HG02943 (cell line): ENCODE measurements at regions not wholly inside any gene's neighbourhood (a gene's known extent, or its start where the extent isn't known, plus 50 kb on each side); places are given as distances from the start of the nearest gene placed in this dataset.

Source experiments
- ATAC-seq: cut with Tn5 transposase; IDR thresholded peaks from one replicate; pipeline ENCODE4 v1.9.1; 2021; ENCODE audit warnings: mild to moderate bottlenecking, low read depth, moderate library complexity; ENCODE audit not compliant: unreplicated experiment

DNA sequence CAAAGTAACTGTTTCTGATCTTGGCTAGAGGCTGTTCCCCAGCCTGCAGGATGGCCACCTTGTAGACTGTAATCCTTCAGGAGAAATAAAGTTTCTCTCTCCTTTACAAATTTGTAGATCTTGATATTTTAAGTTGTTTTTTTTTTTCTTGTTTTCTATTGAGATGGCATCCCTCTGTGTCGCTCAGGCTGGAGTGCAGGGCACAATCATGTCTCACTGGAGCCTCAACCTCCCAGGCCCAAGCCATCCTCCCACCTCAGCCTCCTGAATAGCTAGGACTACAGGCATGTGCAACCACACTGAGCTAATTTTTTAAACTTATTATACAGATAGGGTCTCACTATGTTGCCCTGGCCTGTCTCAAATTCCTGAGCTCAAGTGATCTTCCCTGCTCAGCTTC lies 389.8 kb upstream of the LRRC4C start:
- ATAC-seq = no peak

DNA sequence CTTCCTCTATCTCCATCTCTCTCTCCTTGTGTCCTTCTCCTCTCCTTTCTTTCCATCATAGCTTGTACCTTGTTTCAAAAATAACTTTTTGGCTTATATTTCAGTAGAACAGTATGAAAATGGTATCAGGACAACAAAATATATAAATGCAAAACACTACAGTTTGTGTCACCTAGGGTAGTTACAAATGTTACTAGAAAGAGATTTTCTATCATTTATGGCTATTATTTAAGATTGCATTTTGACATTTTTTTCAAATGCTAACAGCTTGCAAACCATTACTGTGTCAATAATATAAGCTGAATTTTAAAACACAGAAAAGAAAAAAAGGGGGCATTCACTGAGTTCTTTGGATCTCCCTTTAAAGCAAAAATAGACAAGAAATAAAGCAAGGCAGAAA lies 392.3 kb upstream of the LRRC4C start:
- no peak for ATAC-seq

DNA sequence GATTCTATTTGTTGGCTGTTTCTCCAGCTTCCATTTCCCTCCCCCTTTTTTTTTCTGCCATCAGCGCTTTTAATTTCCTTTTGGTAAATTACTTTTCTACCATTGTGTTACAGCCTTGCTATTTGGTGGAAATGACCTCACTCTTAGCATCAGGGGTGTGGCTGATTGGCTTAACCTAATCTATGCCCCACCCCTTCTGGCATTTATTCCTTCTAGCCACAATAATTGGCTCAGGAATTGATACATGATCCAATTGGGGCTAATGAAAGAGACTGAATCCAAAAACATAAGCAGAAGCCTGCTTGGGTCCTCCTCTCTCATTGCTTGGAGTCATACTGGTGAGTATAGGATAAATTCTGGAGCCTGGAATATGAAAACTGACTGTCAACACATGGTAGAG lies 402.4 kb upstream of the LRRC4C start:
- no peak for ATAC-seq

DNA sequence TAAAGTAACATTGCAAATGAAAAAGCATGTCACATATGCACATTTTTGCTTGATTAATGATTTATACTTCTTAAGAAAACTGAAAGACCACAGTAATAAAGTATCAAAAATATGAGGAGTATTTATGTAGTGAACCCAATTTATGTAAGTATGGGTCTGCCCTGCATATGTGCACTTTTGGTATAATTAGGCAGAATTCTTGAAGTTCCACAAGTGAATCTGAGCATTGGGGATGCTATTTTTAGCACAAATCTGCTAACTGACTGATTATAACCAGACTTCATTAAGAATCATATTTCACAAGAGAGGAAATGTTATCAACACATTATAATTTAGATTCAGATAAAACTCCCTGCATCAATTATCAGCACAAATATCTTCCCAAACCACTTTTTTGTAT lies 407.1 kb upstream of the LRRC4C start:
- ATAC-seq = no peak

DNA sequence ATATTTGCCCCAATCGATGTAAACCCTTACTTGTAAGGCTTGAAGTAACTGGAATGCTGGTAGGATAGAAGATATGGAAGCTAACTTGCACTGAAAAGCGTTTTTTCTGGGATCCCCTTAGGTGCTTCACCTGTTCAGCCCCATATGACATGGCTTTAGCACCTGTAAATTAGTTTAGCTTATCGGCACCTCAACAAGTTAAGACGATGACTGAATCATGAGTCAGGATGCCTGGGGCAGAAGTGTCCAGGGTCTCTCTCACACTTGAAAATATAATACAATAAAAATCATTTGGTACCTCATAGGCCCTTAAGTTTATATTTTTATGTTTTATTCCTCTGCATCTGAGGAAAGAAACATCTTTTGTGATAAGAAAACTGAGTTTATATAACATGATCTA lies 409.2 kb upstream of the LRRC4C start:
- ATAC-seq = no peak

DNA sequence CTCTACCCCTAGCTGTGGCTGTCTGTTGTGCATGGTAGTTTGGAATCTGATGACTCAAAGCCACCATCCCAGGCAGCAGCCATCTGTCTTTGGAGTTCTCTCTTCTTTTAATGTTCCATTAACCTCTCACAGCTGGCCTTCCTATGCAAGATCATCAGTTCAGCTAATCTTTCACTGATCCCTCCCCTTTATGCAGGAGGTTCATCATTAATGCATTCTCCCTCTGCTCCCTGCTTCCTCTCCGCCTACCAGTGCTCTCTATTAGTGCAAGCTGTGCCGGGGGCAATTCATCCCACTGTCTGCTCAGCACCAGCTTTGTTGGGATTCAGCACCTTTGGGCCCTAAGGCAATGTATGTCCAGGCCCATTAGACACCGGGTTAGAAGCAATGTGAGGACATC lies 413.0 kb upstream of the LRRC4C start:
- ATAC-seq = no peak

DNA sequence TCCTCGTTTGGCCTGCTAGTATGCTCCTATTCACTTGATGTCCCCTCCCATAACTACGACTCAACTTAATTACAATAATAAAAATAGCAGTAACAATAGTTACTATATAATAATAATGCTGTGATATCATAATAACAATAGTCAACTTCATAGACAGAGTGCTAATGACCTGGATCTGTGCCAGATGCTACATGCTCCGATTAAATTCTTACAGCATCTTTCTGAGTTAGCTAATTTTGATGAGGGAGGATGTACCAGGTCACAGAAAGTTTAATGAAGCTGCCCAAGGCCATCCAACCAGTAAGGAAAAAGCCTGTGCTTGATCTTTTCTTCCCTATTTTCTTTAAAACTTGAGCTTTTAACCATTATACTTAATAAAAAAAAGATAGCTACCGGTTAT lies 413.4 kb upstream of the LRRC4C start:
- no peak for ATAC-seq

DNA sequence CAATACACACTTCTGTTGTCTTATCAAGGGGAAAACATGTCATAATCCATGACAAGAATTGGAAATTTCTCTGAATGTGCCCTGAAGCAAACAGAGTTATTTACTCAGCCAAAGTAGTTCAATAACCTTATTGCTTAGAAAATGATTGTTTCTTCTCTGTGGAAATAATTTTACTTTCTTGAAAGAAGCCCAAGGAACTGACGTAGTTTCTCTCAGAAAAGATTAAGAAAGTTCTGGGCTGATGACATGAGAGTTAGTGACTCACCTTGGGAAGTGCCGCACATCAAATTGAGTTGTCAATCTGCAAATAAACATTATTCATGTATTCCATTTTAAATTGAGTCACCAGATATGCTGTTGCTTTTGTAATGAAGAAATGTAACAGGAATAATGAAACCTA lies 418.6 kb upstream of the LRRC4C start:
- no peak for ATAC-seq

DNA sequence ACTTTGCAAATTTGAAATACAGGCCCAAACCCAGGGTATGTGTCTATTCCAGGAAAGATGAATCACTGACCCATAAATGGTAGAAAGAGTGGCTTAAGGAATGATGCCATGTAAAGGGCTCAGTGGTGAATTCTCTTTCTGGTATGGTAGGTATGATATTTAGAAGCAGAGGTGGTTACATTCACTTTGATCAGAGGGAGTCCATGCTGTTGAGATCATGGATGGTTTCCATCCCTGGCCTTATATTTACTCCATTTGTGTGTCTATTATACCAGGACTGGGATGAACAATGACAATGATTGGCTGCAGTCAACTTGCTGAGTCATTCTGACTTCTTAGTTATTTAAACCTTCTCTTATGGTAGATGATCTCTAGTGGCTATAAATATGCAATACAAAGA lies 419.8 kb upstream of the LRRC4C start:
- no peak for ATAC-seq

DNA sequence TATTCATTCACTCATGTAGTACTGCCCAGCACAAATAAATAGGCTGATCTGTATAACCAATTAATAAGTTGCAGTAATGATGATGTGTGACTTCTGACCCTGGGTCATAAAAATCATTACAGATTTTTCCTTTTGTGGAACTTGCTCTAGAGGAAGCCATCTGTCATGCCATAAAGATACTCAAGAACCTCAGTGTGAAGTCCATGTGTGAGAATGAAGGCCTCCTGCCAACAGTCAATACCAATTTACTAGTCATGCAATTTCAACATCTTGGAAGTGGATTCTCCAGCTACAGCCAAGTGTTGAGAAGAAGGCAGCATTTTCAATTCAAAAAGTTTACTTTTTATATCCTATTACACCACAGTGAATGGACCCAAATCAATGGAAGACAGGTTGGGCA lies 435.6 kb upstream of the LRRC4C start:
- no peak for ATAC-seq

DNA sequence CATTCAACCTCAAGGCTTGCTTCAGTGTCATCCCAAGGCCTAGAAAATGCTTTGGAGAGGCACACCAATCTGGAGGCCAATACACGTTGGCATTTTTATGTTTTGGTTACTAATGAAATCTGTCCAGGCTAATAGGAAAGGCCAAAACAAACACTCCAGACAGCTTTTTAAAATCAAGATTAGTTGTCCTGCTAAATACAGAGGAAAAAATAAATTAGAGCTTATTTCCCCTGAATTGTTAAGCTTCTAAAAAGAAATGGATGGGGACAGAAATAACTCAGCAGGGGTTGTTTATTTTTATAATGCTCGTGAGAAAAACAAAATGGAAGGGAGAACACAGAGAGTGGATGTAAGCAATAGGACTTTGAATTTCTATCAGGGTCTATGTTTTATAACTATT lies 438.5 kb upstream of the LRRC4C start:
- no peak for ATAC-seq

DNA sequence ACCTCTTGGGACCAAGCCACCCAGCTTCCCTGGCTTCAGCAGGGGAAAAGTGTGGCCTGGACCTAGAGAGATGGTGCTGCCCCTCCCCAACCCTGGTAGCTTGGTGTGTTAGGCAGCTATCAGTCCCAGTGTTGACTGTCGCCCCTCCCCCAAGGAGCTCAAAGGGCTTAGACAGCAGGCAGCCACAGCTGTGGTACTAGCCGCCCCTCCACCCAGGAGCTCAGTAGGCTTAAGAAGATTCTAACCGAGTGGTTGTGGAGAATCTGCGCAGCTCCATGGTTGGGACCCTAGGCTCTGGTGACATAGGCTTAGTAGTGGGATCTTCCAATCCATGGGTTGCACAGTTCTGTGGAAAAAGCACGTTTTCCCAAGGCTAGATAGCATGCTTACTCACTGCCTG lies 458.4 kb upstream of the LRRC4C start:
- no peak for ATAC-seq

DNA sequence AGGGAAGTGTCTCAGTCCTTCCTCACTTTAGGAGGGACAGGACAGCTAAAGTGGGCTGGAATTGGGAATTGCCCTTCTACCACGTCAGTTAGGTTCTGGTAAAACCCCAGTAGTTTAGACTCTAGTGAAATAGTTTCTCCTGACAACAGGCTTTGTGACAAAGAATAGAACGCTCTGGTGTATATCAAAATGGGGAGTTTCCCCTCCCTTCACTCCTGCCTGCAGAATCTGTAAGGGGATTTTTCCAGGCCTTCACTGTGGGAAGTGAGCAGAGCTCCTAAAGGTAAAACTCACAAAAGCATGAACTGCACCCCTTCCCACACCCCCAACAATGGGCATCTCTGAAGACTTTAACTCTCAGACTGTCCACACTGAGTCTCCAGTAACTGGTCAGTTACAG lies 460.9 kb upstream of the LRRC4C start:
- no peak for ATAC-seq

DNA sequence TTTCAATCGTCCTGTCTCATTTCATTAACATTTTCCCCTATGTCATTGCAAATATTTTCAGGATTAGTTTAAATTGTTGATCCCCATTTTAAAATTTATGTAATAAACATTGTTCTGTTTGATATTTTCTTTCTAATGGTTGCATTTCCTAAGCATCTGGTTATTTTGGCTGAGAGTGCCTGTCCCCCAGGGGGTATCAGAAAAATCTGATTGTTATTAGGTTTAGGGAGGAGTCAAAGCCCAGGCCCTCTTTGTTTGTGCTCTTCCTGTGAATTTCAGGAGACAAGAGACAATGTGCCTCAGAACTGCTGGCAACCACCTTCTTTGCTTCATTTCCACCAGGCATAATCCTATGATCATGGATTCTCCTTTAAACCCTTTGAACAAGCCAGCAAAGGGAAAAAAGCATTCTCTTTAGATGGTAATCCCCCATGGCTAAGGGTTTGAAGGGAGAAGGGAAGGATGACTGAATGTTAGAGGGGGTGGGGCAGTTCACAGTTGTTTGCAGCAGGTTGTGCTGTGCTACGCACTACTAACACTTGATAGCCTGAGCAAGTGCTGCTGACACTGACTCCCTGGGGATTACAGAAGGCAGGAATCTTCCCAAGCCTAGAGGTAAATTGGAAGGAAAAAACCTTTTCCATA lies 462.4 kb upstream of the LRRC4C start:
- no peak for ATAC-seq

DNA sequence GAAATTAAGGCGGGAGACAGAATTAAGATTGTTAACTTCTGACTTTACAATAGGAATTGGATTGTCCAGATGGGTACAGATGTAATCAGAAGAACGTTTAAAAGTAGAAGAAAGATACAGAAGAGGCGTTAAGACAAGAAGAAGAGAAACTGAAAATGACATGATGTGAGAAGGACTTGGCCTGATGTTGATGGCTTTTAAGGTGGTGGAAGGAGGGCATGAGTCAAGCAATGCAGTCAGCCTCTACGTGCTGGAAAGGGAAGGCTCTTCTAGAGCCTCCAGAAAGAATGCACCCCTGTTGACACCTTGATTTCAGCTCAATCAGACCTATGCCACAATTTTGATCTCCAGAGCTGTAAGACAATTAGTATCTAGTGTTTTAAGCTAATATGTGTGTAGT lies 466.9 kb upstream of the LRRC4C start:
- no peak for ATAC-seq

DNA sequence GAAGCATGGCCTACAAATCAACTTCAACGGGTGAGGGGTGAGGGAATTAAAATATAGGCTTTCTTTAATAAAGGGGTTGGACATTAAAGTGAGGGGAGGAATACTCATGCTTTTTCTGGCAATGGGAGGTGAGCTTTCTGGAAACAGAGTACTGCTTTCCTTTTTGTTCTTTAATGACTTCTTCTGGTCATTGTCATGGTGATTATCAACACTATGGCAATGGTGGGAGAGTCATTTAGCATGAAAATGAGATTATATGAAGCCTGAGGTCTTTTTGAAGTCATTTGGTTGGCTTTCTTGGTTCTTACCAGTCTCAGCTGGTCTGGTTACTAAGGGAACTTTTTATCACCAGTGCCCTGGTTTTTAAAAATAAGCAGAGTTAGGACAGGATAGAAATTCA lies 475.8 kb upstream of the LRRC4C start:
- no peak for ATAC-seq

DNA sequence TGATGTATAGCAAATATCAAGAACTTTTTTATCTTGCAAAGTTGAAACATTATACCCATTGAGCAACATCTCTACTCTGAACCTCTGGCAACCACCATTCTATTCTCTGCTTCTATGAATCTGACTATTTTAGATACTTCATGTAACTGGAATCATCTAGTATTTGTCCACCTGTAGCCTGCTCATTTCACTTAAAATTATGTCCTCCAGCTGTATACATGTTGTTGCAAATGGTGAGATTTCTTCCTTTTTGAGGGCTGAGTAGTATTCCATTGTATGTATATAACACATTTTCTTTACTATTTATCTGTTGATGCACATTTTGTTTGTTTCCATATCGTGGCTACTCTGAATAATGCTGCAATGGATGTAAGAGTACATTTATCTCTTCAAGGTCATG lies 476.3 kb upstream of the LRRC4C start:
- no peak for ATAC-seq

DNA sequence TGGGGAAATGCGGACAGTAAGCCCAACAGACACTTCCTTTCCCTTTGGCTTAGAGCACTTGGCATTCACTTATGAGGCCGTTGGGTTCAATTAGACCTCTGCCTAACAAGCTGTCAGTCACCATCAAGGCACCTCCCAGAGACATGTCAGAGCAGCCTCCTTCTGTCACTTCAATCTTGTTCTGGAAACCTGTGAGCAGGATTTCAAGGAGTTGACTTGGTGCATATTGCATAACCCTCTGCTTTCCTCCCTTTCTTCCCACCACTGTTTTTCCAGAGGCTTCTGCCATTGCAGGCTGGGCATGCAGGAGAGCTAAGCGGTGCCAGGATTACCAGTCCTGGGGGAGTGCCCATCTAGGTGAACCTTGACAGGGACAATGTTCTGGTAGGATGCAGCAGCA lies 484.2 kb upstream of the LRRC4C start:
- ATAC-seq = no peak

DNA sequence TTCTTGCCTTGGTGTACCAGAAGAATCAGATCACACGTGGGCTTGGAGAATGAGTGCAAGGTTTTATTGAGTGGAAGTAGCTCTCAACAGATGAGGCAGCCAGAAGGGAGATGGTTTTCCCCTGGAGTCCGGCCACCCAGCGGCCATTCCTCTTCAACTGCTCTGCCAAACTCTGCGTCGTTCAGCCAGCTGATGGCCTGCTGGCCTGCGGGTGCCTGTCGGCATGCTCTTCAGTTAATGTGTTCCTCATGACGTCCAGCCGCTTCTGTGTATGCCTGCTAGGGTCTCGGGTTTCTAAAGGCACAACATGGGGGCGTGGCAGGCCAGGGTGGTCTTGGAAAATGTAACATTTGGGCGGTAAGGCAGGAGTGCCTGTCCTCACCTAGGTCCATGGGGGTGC lies 487.9 kb upstream of the LRRC4C start:
- ATAC-seq = no peak

DNA sequence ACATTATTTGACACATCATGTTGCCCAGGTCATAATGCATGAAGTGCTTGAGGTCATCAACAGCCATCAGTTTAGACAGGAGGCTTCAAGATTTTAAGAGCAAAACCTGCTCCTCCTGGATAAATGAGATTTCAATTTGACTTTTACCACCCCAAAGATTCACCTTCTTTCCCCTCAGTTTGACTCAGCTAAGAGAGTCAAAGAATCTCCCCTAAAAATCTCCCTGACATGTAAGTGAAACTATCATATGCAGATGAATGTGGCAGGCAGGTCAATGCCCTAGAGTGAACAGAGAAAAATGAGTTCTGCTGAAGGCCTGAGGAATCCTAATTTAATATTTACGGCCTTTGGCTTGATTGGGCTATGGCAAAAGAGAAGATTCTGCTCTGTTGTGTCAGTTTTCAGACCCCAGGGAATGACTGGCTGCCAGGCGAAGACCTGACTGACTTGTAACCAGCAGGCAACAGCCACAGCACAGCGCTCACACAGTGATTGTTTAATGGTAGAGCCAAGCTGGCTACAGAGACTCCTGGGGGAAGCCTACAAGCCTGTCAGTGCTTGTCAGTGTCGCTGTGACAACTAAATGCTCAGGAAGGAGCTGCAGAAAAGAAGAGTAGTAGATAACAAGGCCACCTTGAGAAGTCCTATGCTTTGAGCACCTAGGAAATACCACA lies 491.2 kb upstream of the LRRC4C start:
- no peak for ATAC-seq

DNA sequence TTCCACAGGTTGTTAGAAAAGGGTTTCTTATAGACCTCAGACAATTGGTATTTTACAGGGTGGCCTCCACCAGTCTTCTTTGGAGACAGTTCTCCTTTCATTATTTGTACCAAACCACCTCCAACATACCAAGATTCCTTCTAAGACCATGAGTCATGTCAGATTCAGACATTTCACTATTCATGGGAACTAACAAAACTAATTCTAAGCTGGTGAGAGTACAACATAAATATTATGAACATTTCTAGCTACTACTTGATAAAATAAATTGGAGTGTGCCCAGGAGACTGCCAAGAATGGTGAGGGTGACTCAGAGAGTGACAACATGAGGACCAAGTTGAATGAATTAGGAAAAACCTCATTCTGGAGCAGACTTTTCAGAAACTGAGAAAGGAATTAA lies 494.6 kb upstream of the LRRC4C start:
- ATAC-seq = no peak

DNA sequence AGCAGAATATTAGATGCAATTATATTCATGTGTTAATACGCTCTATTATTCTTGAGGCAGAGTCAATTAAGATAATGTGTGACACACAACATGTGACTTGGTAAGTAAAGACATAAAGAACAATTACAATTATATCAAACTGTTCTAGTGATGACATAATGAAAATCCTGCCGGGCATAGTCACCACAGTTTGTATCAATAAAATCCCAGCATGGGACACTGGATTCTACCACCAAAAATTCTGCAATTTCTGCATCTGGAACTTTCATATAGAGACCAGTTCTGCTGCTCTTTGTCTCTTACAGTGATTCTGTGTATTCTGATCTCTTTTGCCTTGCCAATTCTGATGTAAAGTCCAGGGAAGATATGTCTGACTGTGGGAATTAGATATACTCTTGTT lies 495.6 kb upstream of the LRRC4C start:
- no peak for ATAC-seq
